GM12878 (cell line): ENCODE measurements at regions not wholly inside any gene's neighbourhood (a gene's known extent, or its start where the extent isn't known, plus 50 kb on each side); places are given as distances from the start of the nearest gene placed in this dataset.

Source experiments
- CTCF ChIP-seq, 3 experiments: IDR thresholded peaks in 2 of 3; conservative IDR thresholded peaks in 1 of 3; 2 replicates each; pipeline ENCODE4 v1.5.1; 2011; ENCODE audit warnings: low read depth in 3 of 3, low read length in 3 of 3, mild to moderate bottlenecking in 3 of 3, control low read depth in 2 of 3, moderate library complexity in 2 of 3, inconsistent platforms in 1 of 3, mixed read lengths in 1 of 3; ENCODE audit not compliant: control insufficient read depth in 2 of 3, insufficient read depth in 1 of 3; ENCODE audit errors: extremely low read depth in 1 of 3
- CUX1 ChIP-seq: IDR thresholded peaks from 2 replicates; pipeline ENCODE4 v1.6.1; 2012; ENCODE audit warnings: improper control_type of control experiment, low read depth, low read length; ENCODE audit not compliant: insufficient replicate concordance
- DPF2 ChIP-seq: fragments of 450-650 bp; IDR thresholded peaks from 2 replicates; pipeline ENCODE4 v1.6.1; 2017; ENCODE audit warnings: mild to moderate bottlenecking
- ESRRA ChIP-seq: IDR thresholded peaks from 2 replicates; pipeline ENCODE4 v1.6.1; 2012; ENCODE audit warnings: mild to moderate bottlenecking, low read length, improper control_type of control experiment
- MTA3 ChIP-seq: IDR thresholded peaks from 2 replicates; pipeline ENCODE4 v1.6.1; 2012; ENCODE audit warnings: low read length, inconsistent platforms, borderline replicate concordance
- NR2C1 ChIP-seq: fragments of 450-650 bp; IDR thresholded peaks from 2 replicates; pipeline ENCODE4 v1.6.1; 2017; ENCODE audit warnings: antibody characterized with exemption, mild to moderate bottlenecking, moderate library complexity
- SPI1 ChIP-seq: IDR thresholded peaks from 2 replicates; pipeline ENCODE4 v1.6.1; 2011; ENCODE audit warnings: low read depth, mild to moderate bottlenecking, low read length, moderate library complexity, borderline replicate concordance; ENCODE audit not compliant: insufficient read depth
- ZBTB11 ChIP-seq: fragments of 450-650 bp; formaldehyde crosslinking; IDR thresholded peaks from 2 replicates; pipeline ENCODE4 v1.5.0; 2022; ENCODE audit warnings: mild to moderate bottlenecking, missing genetic modification characterization

GRCh38 chr15:39145854-39146625, 434.8 kb upstream of the THBS1 start (continued):
- TF ChIP-seq CUX1 (no peak), NR2C1 (no peak), ZBTB11 (CRISPR knock-in tag) (no peak), DPF2 (no peak), MTA3 (no peak), ESRRA (no peak), SPI1 (no peak), CTCF (IDR thresholded peaks at IDR 0.05 in 2 of 3, conservative IDR thresholded peaks at IDR 0.05 in 1 of 3; ENCODE audit: control insufficient read depth in 2 of 3, extremely low read depth in 1 of 3, insufficient read depth in 1 of 3, low read depth in 3 of 3, low read length in 3 of 3) (no peak)
